ENCODE measurements at regions not wholly inside any gene's neighbourhood (a gene's known extent, or its start where the extent isn't known, plus 50 kb on each side); places are given as distances from the start of the nearest gene placed in this dataset.
"Not testable (repeated sequence)": the region's sequence is repeated elsewhere in the genome, so short reads cannot be mapped to it uniquely, and the experiment has no call there.

- H3K4me1 ChIP-seq (ENCODE audit: control insufficient read depth, insufficient read depth, low read length), result no peaks in the 10 kb centered on the region
- H3K4me3 ChIP-seq (ENCODE audit: low read length), result no peak overlapping the region
- H3K9me3 ChIP-seq (ENCODE audit: control insufficient read depth, low read length), result peaks cover 17% of the 10 kb centered on the region
- no peaks in the 10 kb centered on the region for H3K27me3 ChIP-seq (replicated peaks; ENCODE audit: control insufficient read depth, insufficient read depth, low read length)
- no peaks in the 10 kb centered on the region for H3K36me3 ChIP-seq (ENCODE audit: control insufficient read depth, insufficient read depth, low read length, severe bottlenecking)
- H3K9ac ChIP-seq (ENCODE audit: low read length), result no peak overlapping the region
- peak; percentile 27 for DNase-seq (ENCODE audit: low read depth)
Observed at GRCh38 chr5:82952326-82952725, 124.9 kb downstream of the TMEM167A start.

- not testable (repeated sequence) for H3K36me3 ChIP-seq (ENCODE audit: control insufficient read depth, insufficient read depth, low read length, severe bottlenecking); H3K4me1 ChIP-seq (ENCODE audit: control insufficient read depth, insufficient read depth, low read length); H3K27me3 ChIP-seq (replicated peaks; ENCODE audit: control insufficient read depth, insufficient read depth, low read length); H3K4me3 ChIP-seq (ENCODE audit: low read length); DNase-seq (ENCODE audit: low read depth); H3K9me3 ChIP-seq (ENCODE audit: control insufficient read depth, low read length); H3K9ac ChIP-seq (ENCODE audit: low read length)
Observed at GRCh38 chr5:82944267-82944666, 132.9 kb downstream of the TMEM167A start.

GRCh38 chr5:82942083-82942881 is 134.9 kb downstream of the TMEM167A start:
- no peak for DNase-seq (ENCODE audit: low read depth)
- no peak overlapping the region for H3K9ac ChIP-seq (ENCODE audit: low read length)

GRCh38 chr5:82938901-82939725 is 138.1 kb downstream of the TMEM167A start:
- Histone ChIP-seq H3K36me3 (ENCODE audit: control insufficient read depth, insufficient read depth, low read length, severe bottlenecking) (no peaks in the 10 kb centered on the region), H3K9ac (ENCODE audit: low read length) (no peak overlapping the region), H3K9me3 (ENCODE audit: control insufficient read depth, low read length) (no peaks in the 10 kb centered on the region), H3K4me3 (ENCODE audit: low read length) (no peak overlapping the region), H3K4me1 (ENCODE audit: control insufficient read depth, insufficient read depth, low read length) (peaks cover 12% of the 10 kb centered on the region), H3K27me3 (replicated peaks; ENCODE audit: control insufficient read depth, insufficient read depth, low read length) (no peaks in the 10 kb centered on the region)
- peak; percentile 10 for DNase-seq (ENCODE audit: low read depth)

More at GRCh38 chr5:82942083-82942881, 134.9 kb downstream of the TMEM167A start:
- peaks cover 12% of the 10 kb centered on the region for H3K4me1 ChIP-seq (ENCODE audit: control insufficient read depth, insufficient read depth, low read length)
- H3K4me3 ChIP-seq (ENCODE audit: low read length), result no peak overlapping the region
- H3K27me3 ChIP-seq (replicated peaks; ENCODE audit: control insufficient read depth, insufficient read depth, low read length), result no peaks in the 10 kb centered on the region
- H3K9me3 ChIP-seq (ENCODE audit: control insufficient read depth, low read length), result no peaks in the 10 kb centered on the region
- H3K36me3 ChIP-seq (ENCODE audit: control insufficient read depth, insufficient read depth, low read length, severe bottlenecking), result no peaks in the 10 kb centered on the region

- H3K9ac ChIP-seq (ENCODE audit: low read length); H3K36me3 ChIP-seq (ENCODE audit: control insufficient read depth, insufficient read depth, low read length, severe bottlenecking); H3K4me3 ChIP-seq (ENCODE audit: low read length); DNase-seq (ENCODE audit: low read depth); H3K27me3 ChIP-seq (replicated peaks; ENCODE audit: control insufficient read depth, insufficient read depth, low read length); H3K9me3 ChIP-seq (ENCODE audit: control insufficient read depth, low read length): not testable (repeated sequence)
- peaks cover 18% of the 10 kb centered on the region for H3K4me1 ChIP-seq (ENCODE audit: control insufficient read depth, insufficient read depth, low read length)
Observed at GRCh38 chr5:82932473-82933220, 144.5 kb downstream of the TMEM167A start.

GRCh38 chr5:82931110-82931509 is 146.1 kb downstream of the TMEM167A start:
- Histone ChIP-seq H3K36me3 (ENCODE audit: control insufficient read depth, insufficient read depth, low read length, severe bottlenecking) (no peaks in the 10 kb centered on the region), H3K27me3 (replicated peaks; ENCODE audit: control insufficient read depth, insufficient read depth, low read length) (no peaks in the 10 kb centered on the region), H3K4me1 (ENCODE audit: control insufficient read depth, insufficient read depth, low read length) (peaks cover 18% of the 10 kb centered on the region), H3K4me3 (ENCODE audit: low read length) (peak overlapping the region; percentile 20), H3K9me3 (ENCODE audit: control insufficient read depth, low read length) (no peaks in the 10 kb centered on the region), H3K9ac (ENCODE audit: low read length) (peak overlapping the region; percentile 11)
- peak; percentile 19 for DNase-seq (ENCODE audit: low read depth)

GRCh38 chr5:82925061-82925411 is 152.2 kb downstream of the TMEM167A start:
- Histone ChIP-seq H3K9ac (ENCODE audit: low read length) (no peak overlapping the region), H3K27me3 (replicated peaks; ENCODE audit: control insufficient read depth, insufficient read depth, low read length) (no peaks in the 10 kb centered on the region), H3K4me1 (ENCODE audit: control insufficient read depth, insufficient read depth, low read length) (peaks cover 23% of the 10 kb centered on the region), H3K4me3 (ENCODE audit: low read length) (no peak overlapping the region), H3K9me3 (ENCODE audit: control insufficient read depth, low read length) (no peaks in the 10 kb centered on the region), H3K36me3 (ENCODE audit: control insufficient read depth, insufficient read depth, low read length, severe bottlenecking) (no peaks in the 10 kb centered on the region)
- peak; percentile 56 for DNase-seq (ENCODE audit: low read depth)

GRCh38 chr5:82924226-82925060 is 152.8 kb downstream of the TMEM167A start:
- Histone ChIP-seq H3K36me3 (ENCODE audit: control insufficient read depth, insufficient read depth, low read length, severe bottlenecking) (no peaks in the 10 kb centered on the region), H3K9ac (ENCODE audit: low read length) (no peak overlapping the region), H3K4me1 (ENCODE audit: control insufficient read depth, insufficient read depth, low read length) (peaks cover 21% of the 10 kb centered on the region), H3K9me3 (ENCODE audit: control insufficient read depth, low read length) (no peaks in the 10 kb centered on the region), H3K4me3 (ENCODE audit: low read length) (peak overlapping the region; percentile 45), H3K27me3 (replicated peaks; ENCODE audit: control insufficient read depth, insufficient read depth, low read length) (no peaks in the 10 kb centered on the region)
- peak; percentile 53 for DNase-seq (ENCODE audit: low read depth)

GRCh38 chr5:82922086-82922734 is 155.0 kb downstream of the TMEM167A start:
- H3K4me3 ChIP-seq (ENCODE audit: low read length), result no peak overlapping the region
- peaks cover 21% of the 10 kb centered on the region for H3K4me1 ChIP-seq (ENCODE audit: control insufficient read depth, insufficient read depth, low read length)
- H3K27me3 ChIP-seq (replicated peaks; ENCODE audit: control insufficient read depth, insufficient read depth, low read length), result no peaks in the 10 kb centered on the region
- no peaks in the 10 kb centered on the region for H3K36me3 ChIP-seq (ENCODE audit: control insufficient read depth, insufficient read depth, low read length, severe bottlenecking)
- no peak for DNase-seq (ENCODE audit: low read depth)
- no peak overlapping the region for H3K9ac ChIP-seq (ENCODE audit: low read length)
- H3K9me3 ChIP-seq (ENCODE audit: control insufficient read depth, low read length), result no peaks in the 10 kb centered on the region

GRCh38 chr5:82918311-82919031 is 158.7 kb downstream of the TMEM167A start:
- Histone ChIP-seq H3K9me3 (ENCODE audit: control insufficient read depth, low read length) (peaks cover 22% of the 10 kb centered on the region), H3K36me3 (ENCODE audit: control insufficient read depth, insufficient read depth, low read length, severe bottlenecking) (no peaks in the 10 kb centered on the region), H3K27me3 (replicated peaks; ENCODE audit: control insufficient read depth, insufficient read depth, low read length) (no peaks in the 10 kb centered on the region), H3K4me3 (ENCODE audit: low read length) (no peak overlapping the region), H3K4me1 (ENCODE audit: control insufficient read depth, insufficient read depth, low read length) (peaks cover under 1% of the 10 kb centered on the region), H3K9ac (ENCODE audit: low read length) (no peak overlapping the region)
- no peak for DNase-seq (ENCODE audit: low read depth)
